Thyroid gland (tissue), 4 donors: ENCODE measurements at regions not wholly inside any gene's neighbourhood (a gene's known extent, or its start where the extent isn't known, plus 50 kb on each side); places are given as distances from the start of the nearest gene placed in this dataset.

Source experiments
- DNase-seq, 2 donors: peaks; one replicate each; pipeline ENCODE4 v3.0.0-alpha.2; 2019
- H3K27ac ChIP-seq, 3 donors: fragments of 200-600 bp; sonication (generic); 1 replicate in 2 of 3; 2 replicates in 1 of 3; pipeline ENCODE4 v1.5.1; 2016 to 2019; ENCODE audit warnings: mild to moderate bottlenecking in 1 of 3, moderate library complexity in 1 of 3
- H3K27me3 ChIP-seq: fragments of 200-600 bp; sonication (generic); one replicate; pipeline ENCODE4 v1.5.1; 2019
- H3K36me3 ChIP-seq, 2 donors: fragments of 200-600 bp; sonication (generic); one replicate each; pipeline ENCODE4 v1.5.1; 2016 to 2019
- H3K4me1 ChIP-seq, 2 donors: fragments of 200-600 bp; sonication (generic); one replicate each; pipeline ENCODE4 v1.5.1; 2017 to 2019
- H3K4me3 ChIP-seq, 3 donors: fragments of 200-600 bp; sonication (generic); replicated peaks in 1 of 3; 1 replicate in 2 of 3; 2 replicates in 1 of 3; pipeline ENCODE4 v1.5.1; 2016; ENCODE audit warnings: mild to moderate bottlenecking in 1 of 3
- H3K9me3 ChIP-seq: fragments of 200-600 bp; sonication (generic); one replicate; pipeline ENCODE4 v1.5.1; 2017
- CTCF ChIP-seq, 6 experiments: fragments of 200-600 bp in 3 of 6; fragments of 450-650 bp in 3 of 6; sonication (generic) in 3 of 6; IDR thresholded peaks; one replicate each; pipeline ENCODE4 v1.5.1; 2016 to 2019; ENCODE audit warnings: antibody characterized with exemption in 6 of 6, mild to moderate bottlenecking in 2 of 6, inconsistent platforms in 1 of 6, moderate library complexity in 1 of 6
- POLR2A ChIP-seq, 2 donors: fragments of 450-650 bp; IDR thresholded peaks; one replicate each; pipeline ENCODE4 v1.6.1; 2017; ENCODE audit warnings: antibody characterized with exemption in 2 of 2, mild to moderate bottlenecking in 2 of 2, moderate library complexity in 1 of 2
- WGBS, 2 donors: methylation state at CpG; one replicate each; pipeline ENCODE4 v1.1.5; 2017; 5-methylcytosine and 5-hydroxymethylcytosine counted together
- intact Hi-C: fragments of 100-400 bp; cut with DNase I; formaldehyde crosslinking; loops from one replicate; pipeline ENCODE4 v1.15.1; 2023

GRCh38 chr17:77319211-77320043 lies 178.7 kb downstream of the SEC14L1 start:
- H3K9me3 ChIP-seq: no peaks in the 10 kb centered on the region
- peaks cover 66 to 86% of the 10 kb centered on the region in 2 donors for H3K4me1 ChIP-seq
- H3K27ac ChIP-seq: peak overlapping the region; percentile 92 to 100 (median 95)
- peak overlapping the region in 1 of 3 donors; percentile 28 for H3K4me3 ChIP-seq
- H3K36me3 ChIP-seq: no peaks in the 10 kb centered on the region
- WGBS, 2 donors: 16 to 27% methylated on average over 24 to 26 of the region's 38 CpGs
- TF ChIP-seq CTCF (IDR thresholded peaks at IDR 0.05) (no peak), POLR2A (IDR thresholded peaks at IDR 0.05) (peak; percentile 10 to 72)
- no peaks in the 10 kb centered on the region for H3K27me3 ChIP-seq
- DNase-seq: peak; percentile 87 to 89
- intact Hi-C loops: no loop called here

- DNase-seq: no peak
- WGBS, 2 donors: 52 to 61% methylated on average over 18 of the region's 18 CpGs
- H3K27me3 ChIP-seq: no peaks in the 10 kb centered on the region
- no peaks in the 10 kb centered on the region for H3K36me3 ChIP-seq
- intact Hi-C loops: no loop called here
- H3K27ac ChIP-seq: peak overlapping the region; percentile 92 to 100 (median 95)
- TF ChIP-seq CTCF (IDR thresholded peaks at IDR 0.05) (no peak), POLR2A (IDR thresholded peaks at IDR 0.05) (no peak)
- H3K9me3 ChIP-seq: no peaks in the 10 kb centered on the region
- H3K4me3 ChIP-seq: peak overlapping the region in 1 of 3 donors; percentile 28
- H3K4me1 ChIP-seq: peaks cover 73 to 92% of the 10 kb centered on the region in 2 donors
Observed at GRCh38 chr17:77320044-77320440, 179.3 kb downstream of the SEC14L1 start.

- no peaks in the 10 kb centered on the region for H3K27me3 ChIP-seq
- peak overlapping the region; percentile 37 to 100 (median 92) for H3K27ac ChIP-seq
- TF ChIP-seq CTCF (IDR thresholded peaks at IDR 0.05) (no peak), POLR2A (IDR thresholded peaks at IDR 0.05) (no peak)
- no peak for DNase-seq
- H3K4me1 ChIP-seq: peaks cover 75 to 92% of the 10 kb centered on the region in 2 donors
- 73 to 74% methylated on average over 18 to 25 of the region's 30 CpGs for WGBS, 2 donors
- peak overlapping the region in 1 of 3 donors; percentile 28 for H3K4me3 ChIP-seq
- H3K9me3 ChIP-seq: no peaks in the 10 kb centered on the region
- intact Hi-C loops: no loop called here
- no peaks in the 10 kb centered on the region for H3K36me3 ChIP-seq
Observed at GRCh38 chr17:77320485-77321256, 179.9 kb downstream of the SEC14L1 start.

- Histone ChIP-seq H3K4me1 (peaks cover 67 to 88% of the 10 kb centered on the region in 2 donors), H3K36me3 (no peaks in the 10 kb centered on the region), H3K27ac (peak overlapping the region; percentile 99 to 100 (median 99)), H3K27me3 (no peaks in the 10 kb centered on the region), H3K4me3 (peak overlapping the region in 1 of 3 donors; percentile 5), H3K9me3 (no peaks in the 10 kb centered on the region)
- peak in 1 of 2 donors; percentile 3 for DNase-seq
- TF ChIP-seq CTCF (IDR thresholded peaks at IDR 0.05) (no peak), POLR2A (IDR thresholded peaks at IDR 0.05) (no peak)
- 82 to 86% methylated on average over 15 to 33 of the region's 35 CpGs for WGBS, 2 donors
- intact Hi-C loops: no loop called here
Observed at GRCh38 chr17:77321649-77322513, 181.1 kb downstream of the SEC14L1 start.
